Endodermal cell (in vitro differentiated cells): ENCODE measurements at regions not wholly inside any gene's neighbourhood (a gene's known extent, or its start where the extent isn't known, plus 50 kb on each side); places are given as distances from the start of the nearest gene placed in this dataset.

Source experiments
- DNase-seq: peaks from one replicate; pipeline ENCODE4 v3.0.0-alpha.2; 2017
- H3K27ac ChIP-seq: 2 replicates; pipeline ENCODE4 v1.5.1; 2013; ENCODE audit warnings: mild to moderate bottlenecking, low read depth, low read length, moderate library complexity
- H3K27me3 ChIP-seq: 2 replicates; pipeline ENCODE4 v1.6.1; 2013; ENCODE audit warnings: mild to moderate bottlenecking, low read length, moderate library complexity; ENCODE audit not compliant: insufficient read depth, control insufficient read depth, poor library complexity, severe bottlenecking
- H3K36me3 ChIP-seq: 2 replicates; pipeline ENCODE4 v1.7.0; 2013; ENCODE audit warnings: mild to moderate bottlenecking, low read length, moderate library complexity; ENCODE audit not compliant: control insufficient read depth, insufficient read depth
- H3K4me1 ChIP-seq: one replicate; pipeline ENCODE4 v1.7.0; 2013; ENCODE audit warnings: low read length; ENCODE audit not compliant: control insufficient read depth, insufficient read depth
- H3K4me3 ChIP-seq: 2 replicates; pipeline ENCODE4 v1.5.1; 2013; ENCODE audit warnings: mild to moderate bottlenecking, low read length, moderate library complexity
- H3K9ac ChIP-seq: 2 replicates; pipeline ENCODE4 v1.6.1; 2013; ENCODE audit warnings: mild to moderate bottlenecking, low read length, moderate library complexity; ENCODE audit not compliant: poor library complexity, severe bottlenecking; ENCODE audit errors: extremely low read depth
- H3K9me3 ChIP-seq: 2 replicates; pipeline ENCODE4 v1.6.1; 2013; ENCODE audit warnings: mild to moderate bottlenecking, low read length, moderate library complexity; ENCODE audit not compliant: control insufficient read depth
- H3K27ac Mint-ChIP-seq: 2 replicates; pipeline ENCODE4 v1.8.0; 2020; ENCODE audit warnings: mixed read lengths
- H3K27me3 Mint-ChIP-seq: 2 replicates; pipeline ENCODE4 v1.8.0; 2021; ENCODE audit warnings: mild to moderate bottlenecking, mixed read lengths; ENCODE audit not compliant: insufficient read depth
- H3K36me3 Mint-ChIP-seq: 2 replicates; pipeline ENCODE4 v1.8.0; 2020; ENCODE audit warnings: low read depth, mixed read lengths
- H3K4me1 Mint-ChIP-seq: 2 replicates; pipeline ENCODE4 v1.8.0; 2020; ENCODE audit warnings: mixed read lengths
- H3K4me3 Mint-ChIP-seq: 2 replicates; pipeline ENCODE4 v1.8.0; 2020; ENCODE audit warnings: mild to moderate bottlenecking, moderate library complexity, mixed read lengths
- H3K9me3 Mint-ChIP-seq: 2 replicates; pipeline ENCODE4 v1.8.0; 2020; ENCODE audit warnings: mild to moderate bottlenecking, mixed read lengths
- CTCF ChIP-seq: fragments of 200-600 bp; sonication (generic); conservative IDR thresholded peaks from 2 replicates; pipeline ENCODE4 v1.5.0; 2021; ENCODE audit warnings: antibody characterized with exemption, mild to moderate bottlenecking
- WGBS, 2 experiments: methylation state at CpG; one replicate each; pipeline versions ENCODE4 v1.1.5 to v1.1.7; 2013; ENCODE audit warnings: missing lambda C conversion rate in 2 of 2, mixed read lengths in 1 of 2; ENCODE audit not compliant: insufficient coverage in 1 of 2, insufficient read length in 1 of 2; 5-methylcytosine and 5-hydroxymethylcytosine counted together

GRCh38 chr5:129216001-129216400 is 121.5 kb downstream of the ISOC1 start:
- H3K27ac Mint-ChIP-seq = no peak overlapping the region
- WGBS, 2 experiments = 84 to 96% methylated on average over 2 to 6 of the region's 6 CpGs
- no peaks in the 10 kb centered on the region for H3K36me3 Mint-ChIP-seq
- H3K27me3 ChIP-seq = no peaks in the 10 kb centered on the region
- H3K27me3 Mint-ChIP-seq = peaks cover 2% of the 10 kb centered on the region
- DNase-seq = peak; percentile 35
- no peaks in the 10 kb centered on the region for H3K4me1 ChIP-seq
- H3K27ac ChIP-seq = no peak overlapping the region
- H3K9me3 Mint-ChIP-seq = peaks cover 18% of the 10 kb centered on the region
- H3K4me1 Mint-ChIP-seq = no peaks in the 10 kb centered on the region
- H3K4me3 ChIP-seq = no peak overlapping the region
- no peak for TF ChIP-seq CTCF
- H3K4me3 Mint-ChIP-seq = no peak overlapping the region
- no peaks in the 10 kb centered on the region for H3K36me3 ChIP-seq
- H3K9me3 ChIP-seq = no peaks in the 10 kb centered on the region
- no peak overlapping the region for H3K9ac ChIP-seq

DNA sequence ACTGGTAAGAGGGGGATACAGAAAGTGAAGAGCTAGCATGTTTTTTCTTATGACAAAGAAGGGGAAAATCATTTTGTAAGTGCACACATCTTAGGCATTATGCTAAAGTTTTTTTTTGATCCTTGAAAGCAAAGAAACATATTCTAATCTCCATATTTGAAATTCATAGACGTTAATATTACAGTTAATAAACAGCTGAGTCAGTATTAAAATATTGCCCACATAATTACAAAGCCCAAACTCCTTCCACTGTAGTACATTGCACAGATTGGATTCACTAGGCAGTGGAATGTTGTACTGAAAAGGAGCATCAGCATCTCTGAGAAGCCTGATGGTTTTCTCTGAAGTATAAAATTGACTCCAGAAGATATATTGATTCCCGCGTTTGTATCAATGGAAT is 122.6 kb downstream of the ISOC1 start:
- TF ChIP-seq CTCF = no peak
- no peaks in the 10 kb centered on the region for H3K36me3 ChIP-seq
- H3K4me3 Mint-ChIP-seq = no peak overlapping the region
- 89 to 100% methylated on average over 2 to 3 of the region's 3 CpGs for WGBS, 2 experiments
- H3K4me3 ChIP-seq = no peak overlapping the region
- no peaks in the 10 kb centered on the region for H3K9me3 ChIP-seq
- no peaks in the 10 kb centered on the region for H3K27me3 Mint-ChIP-seq
- no peaks in the 10 kb centered on the region for H3K4me1 Mint-ChIP-seq
- no peak overlapping the region for H3K27ac ChIP-seq
- H3K9me3 Mint-ChIP-seq = peaks cover 7% of the 10 kb centered on the region
- H3K36me3 Mint-ChIP-seq = no peaks in the 10 kb centered on the region
- no peak for DNase-seq
- no peak overlapping the region for H3K9ac ChIP-seq
- no peak overlapping the region for H3K27ac Mint-ChIP-seq
- no peaks in the 10 kb centered on the region for H3K27me3 ChIP-seq
- H3K4me1 ChIP-seq = no peaks in the 10 kb centered on the region

DNA sequence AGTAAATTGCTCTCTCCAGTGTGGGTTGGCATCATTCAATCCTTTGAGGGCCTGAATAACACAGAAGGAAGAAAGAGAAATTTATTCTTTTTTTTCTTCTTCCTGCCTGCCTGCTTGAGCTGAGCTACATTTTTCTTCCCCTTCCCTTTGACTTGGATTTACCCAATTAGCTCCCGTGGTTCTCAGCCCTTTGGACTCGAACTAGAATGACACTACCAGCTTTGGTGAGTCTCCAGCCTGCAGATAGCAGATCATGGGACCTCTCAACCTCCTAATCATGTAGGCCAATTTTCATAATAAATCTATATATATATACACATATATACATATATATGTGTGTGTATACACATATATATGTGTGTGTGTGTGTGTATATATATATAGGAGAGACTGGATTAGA is 128.6 kb downstream of the ISOC1 start:
- no peaks in the 10 kb centered on the region for H3K27me3 ChIP-seq
- H3K4me1 ChIP-seq = no peaks in the 10 kb centered on the region
- Mint-ChIP-seq H3K9me3 (no peaks in the 10 kb centered on the region), H3K36me3 (no peaks in the 10 kb centered on the region), H3K27me3 (peaks cover 1% of the 10 kb centered on the region), H3K4me1 (no peaks in the 10 kb centered on the region), H3K4me3 (no peak overlapping the region), H3K27ac (no peak overlapping the region)
- DNase-seq = no peak
- TF ChIP-seq CTCF = no peak
- H3K4me3 ChIP-seq = no peak overlapping the region
- no peak overlapping the region for H3K27ac ChIP-seq
- no peaks in the 10 kb centered on the region for H3K9me3 ChIP-seq
- no peaks in the 10 kb centered on the region for H3K36me3 ChIP-seq
- WGBS, 2 experiments = 77 to 80% methylated on average over 1 to 2 of the region's 2 CpGs
- H3K9ac ChIP-seq = no peak overlapping the region
